OCI-LY1 (cell line): ENCODE measurements at regions not wholly inside any gene's neighbourhood (a gene's known extent, or its start where the extent isn't known, plus 50 kb on each side); places are given as distances from the start of the nearest gene placed in this dataset.

Source experiments
- H2AFZ ChIP-seq: fragments of 200-600 bp; sonication (generic), shearing (Covaris generic); 2 replicates; pipeline ENCODE4 v1.6.0; 2014; ENCODE audit warnings: antibody characterized with exemption, mild to moderate bottlenecking, low read length
- H3F3A ChIP-seq: fragments of 200-600 bp; sonication (generic), shearing (Covaris generic); 2 replicates; pipeline ENCODE4 v1.6.0; 2014; ENCODE audit warnings: mild to moderate bottlenecking, antibody characterized with exemption, low read length, moderate library complexity; ENCODE audit not compliant: insufficient read depth
- H3K27ac ChIP-seq: fragments of 200-600 bp; sonication (generic); 2 replicates; pipeline ENCODE4 v1.5.1; 2014; ENCODE audit warnings: low read length, mixed run types, mild to moderate bottlenecking, low read depth; ENCODE audit not compliant: poor library complexity, severe bottlenecking
- H3K27me3 ChIP-seq: fragments of 200-600 bp; sonication (generic); 2 replicates; pipeline ENCODE4 v1.6.0; 2014; ENCODE audit warnings: antibody characterized with exemption, mild to moderate bottlenecking, low read length, moderate library complexity; ENCODE audit not compliant: insufficient read depth
- H3K36me3 ChIP-seq: fragments of 200-600 bp; sonication (generic); 2 replicates; pipeline ENCODE4 v1.6.1; 2014; ENCODE audit warnings: mild to moderate bottlenecking, antibody characterized with exemption, low read length, moderate library complexity, mixed read lengths; ENCODE audit not compliant: insufficient read depth
- H3K4me1 ChIP-seq: fragments of 200-600 bp; sonication (generic); 2 replicates; pipeline ENCODE4 v1.5.1; 2014; ENCODE audit warnings: mild to moderate bottlenecking, low read length, moderate library complexity; ENCODE audit not compliant: insufficient read depth, severe bottlenecking
- H3K4me2 ChIP-seq: fragments of 200-600 bp; sonication (generic), shearing (Covaris generic); 2 replicates; pipeline ENCODE4 v1.6.1; 2014; ENCODE audit warnings: low read length
- H3K4me3 ChIP-seq: fragments of 200-600 bp; sonication (generic); 2 replicates; pipeline ENCODE4 v1.5.1; 2014; ENCODE audit warnings: low read length, low read depth, mild to moderate bottlenecking, mixed read lengths; ENCODE audit not compliant: poor library complexity, severe bottlenecking
- H3K79me2 ChIP-seq: fragments of 200-600 bp; shearing (Covaris generic); 2 replicates; pipeline ENCODE4 v1.6.1; 2016; ENCODE audit warnings: mixed run types, low read length, mixed read lengths; ENCODE audit not compliant: insufficient read depth
- H3K9ac ChIP-seq: fragments of 200-600 bp; sonication (generic), shearing (Covaris generic); 2 replicates; pipeline ENCODE4 v1.6.1; 2014; ENCODE audit warnings: mild to moderate bottlenecking, low read length, mixed read lengths
- H3K9me2 ChIP-seq: fragments of 200-600 bp; sonication (generic), shearing (Covaris generic); 2 replicates; pipeline ENCODE4 v1.6.1; 2014; ENCODE audit warnings: low read depth, mild to moderate bottlenecking, low read length, mixed read lengths
- H3K9me3 ChIP-seq: fragments of 200-600 bp; shearing (Covaris generic); 2 replicates; pipeline ENCODE4 v1.6.1; 2014; ENCODE audit warnings: low read length, mixed read lengths
- H4K20me1 ChIP-seq: fragments of 200-600 bp; sonication (generic), shearing (Covaris generic); 2 replicates; pipeline ENCODE4 v1.6.0; 2016; ENCODE audit warnings: mild to moderate bottlenecking, low read length; ENCODE audit not compliant: insufficient read depth
- CTCF ChIP-seq: fragments of 200-600 bp; sonication (generic), shearing (Covaris generic); IDR thresholded peaks from 2 replicates; pipeline ENCODE4 v1.5.1; 2017; ENCODE audit warnings: mild to moderate bottlenecking, antibody characterized with exemption, low read length, moderate library complexity, mixed read lengths
- EZH2 ChIP-seq: fragments of 200-600 bp; sonication (generic), shearing (Covaris generic); IDR thresholded peaks from 2 replicates; pipeline ENCODE4 v1.8.0; 2017; ENCODE audit warnings: borderline replicate concordance, mixed run types, mild to moderate bottlenecking, antibody characterized with exemption, low read length, moderate library complexity, mixed read lengths

GRCh38 chr2:176415937-176416499, 146.8 kb downstream of the MTX2 start:
- no peak overlapping the region for H3K4me3 ChIP-seq
- H2AFZ ChIP-seq, result no peak overlapping the region
- TF ChIP-seq EZH2 (no peak), CTCF (no peak)
- H3K9me3 ChIP-seq, result no peaks in the 10 kb centered on the region
- H3F3A ChIP-seq, result no peaks in the 10 kb centered on the region
- H3K9me2 ChIP-seq, result no peaks in the 10 kb centered on the region
- no peaks in the 10 kb centered on the region for H3K79me2 ChIP-seq
- H3K4me2 ChIP-seq, result no peak overlapping the region
- H3K9ac ChIP-seq, result no peak overlapping the region
- no peaks in the 10 kb centered on the region for H3K27me3 ChIP-seq
- H4K20me1 ChIP-seq, result no peaks in the 10 kb centered on the region
- H3K27ac ChIP-seq, result no peak overlapping the region
- no peaks in the 10 kb centered on the region for H3K4me1 ChIP-seq
- no peaks in the 10 kb centered on the region for H3K36me3 ChIP-seq

GRCh38 chr2:176418768-176419167, 149.5 kb downstream of the MTX2 start:
- Histone ChIP-seq H2AFZ (no peak overlapping the region), H3K79me2 (no peaks in the 10 kb centered on the region), H3K36me3 (no peaks in the 10 kb centered on the region), H4K20me1 (no peaks in the 10 kb centered on the region), H3K4me1 (no peaks in the 10 kb centered on the region), H3K4me3 (no peak overlapping the region), H3F3A (no peaks in the 10 kb centered on the region), H3K27me3 (no peaks in the 10 kb centered on the region), H3K4me2 (no peak overlapping the region), H3K9me2 (no peaks in the 10 kb centered on the region), H3K27ac (no peak overlapping the region), H3K9ac (no peak overlapping the region), H3K9me3 (no peaks in the 10 kb centered on the region)
- no peak for TF ChIP-seq CTCF
- no peak for TF ChIP-seq EZH2

GRCh38 chr2:176419591-176420071, 150.4 kb downstream of the MTX2 start:
- Histone ChIP-seq H2AFZ (no peak overlapping the region), H3K4me2 (no peak overlapping the region), H3K4me3 (no peak overlapping the region), H3F3A (no peaks in the 10 kb centered on the region), H3K27me3 (no peaks in the 10 kb centered on the region), H4K20me1 (no peaks in the 10 kb centered on the region), H3K9ac (no peak overlapping the region), H3K9me3 (no peaks in the 10 kb centered on the region), H3K9me2 (no peaks in the 10 kb centered on the region), H3K27ac (no peak overlapping the region), H3K36me3 (no peaks in the 10 kb centered on the region), H3K4me1 (no peaks in the 10 kb centered on the region), H3K79me2 (no peaks in the 10 kb centered on the region)
- TF ChIP-seq EZH2 (no peak), CTCF (no peak)
